WTC11 (cell line): ENCODE measurements at regions not wholly inside any gene's neighbourhood (a gene's known extent, or its start where the extent isn't known, plus 50 kb on each side); places are given as distances from the start of the nearest gene placed in this dataset.

Experiments used
- TF ChIP-seq, protein P1 (sequence below): fragments of 200-600 bp; IDR thresholded peaks from 2 replicates; pipeline ENCODE4 v1.8.0; 2022; ENCODE audit warnings: antibody characterized with exemption
- TF ChIP-seq, protein P2 (sequence below): sonication (generic); formaldehyde crosslinking; IDR thresholded peaks from 2 replicates; pipeline ENCODE4 v1.8.1; 2022; ENCODE audit warnings: missing genetic modification reagents, borderline replicate concordance
- TF ChIP-seq, protein P3 (sequence below): sonication (generic); formaldehyde crosslinking; IDR thresholded peaks from 2 replicates; pipeline ENCODE4 v1.8.0; 2022; ENCODE audit warnings: mild to moderate bottlenecking, missing genetic modification reagents
- TF ChIP-seq, protein P4 (sequence below): sonication (generic); formaldehyde crosslinking; IDR thresholded peaks from 2 replicates; pipeline ENCODE4 v1.8.0; 2022; ENCODE audit warnings: missing genetic modification reagents

DNA sequence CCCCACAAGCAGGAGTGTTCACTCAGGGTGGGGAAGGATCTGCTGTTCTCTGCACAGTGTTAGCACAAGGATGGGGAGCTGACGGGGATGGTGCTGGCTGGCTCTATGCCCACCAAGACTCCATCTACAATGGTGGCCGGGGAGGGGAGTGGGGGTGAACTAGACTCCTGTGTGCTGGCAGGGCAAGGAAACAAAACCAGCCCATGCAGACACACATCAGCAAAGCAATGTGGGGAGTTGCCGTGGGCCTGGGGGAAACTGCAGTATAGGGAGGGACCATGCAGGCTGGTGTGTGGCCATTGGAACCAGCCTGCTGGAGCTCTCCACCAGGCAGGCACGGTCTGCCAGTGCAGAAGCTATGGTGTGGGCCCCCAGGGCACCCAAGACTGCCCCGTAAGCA, 195.1 kb downstream of the PWWP3B start:
- TF ChIP-seq, protein P1, sequence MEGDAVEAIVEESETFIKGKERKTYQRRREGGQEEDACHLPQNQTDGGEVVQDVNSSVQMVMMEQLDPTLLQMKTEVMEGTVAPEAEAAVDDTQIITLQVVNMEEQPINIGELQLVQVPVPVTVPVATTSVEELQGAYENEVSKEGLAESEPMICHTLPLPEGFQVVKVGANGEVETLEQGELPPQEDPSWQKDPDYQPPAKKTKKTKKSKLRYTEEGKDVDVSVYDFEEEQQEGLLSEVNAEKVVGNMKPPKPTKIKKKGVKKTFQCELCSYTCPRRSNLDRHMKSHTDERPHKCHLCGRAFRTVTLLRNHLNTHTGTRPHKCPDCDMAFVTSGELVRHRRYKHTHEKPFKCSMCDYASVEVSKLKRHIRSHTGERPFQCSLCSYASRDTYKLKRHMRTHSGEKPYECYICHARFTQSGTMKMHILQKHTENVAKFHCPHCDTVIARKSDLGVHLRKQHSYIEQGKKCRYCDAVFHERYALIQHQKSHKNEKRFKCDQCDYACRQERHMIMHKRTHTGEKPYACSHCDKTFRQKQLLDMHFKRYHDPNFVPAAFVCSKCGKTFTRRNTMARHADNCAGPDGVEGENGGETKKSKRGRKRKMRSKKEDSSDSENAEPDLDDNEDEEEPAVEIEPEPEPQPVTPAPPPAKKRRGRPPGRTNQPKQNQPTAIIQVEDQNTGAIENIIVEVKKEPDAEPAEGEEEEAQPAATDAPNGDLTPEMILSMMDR, result no peak
- TF ChIP-seq, protein P2, sequence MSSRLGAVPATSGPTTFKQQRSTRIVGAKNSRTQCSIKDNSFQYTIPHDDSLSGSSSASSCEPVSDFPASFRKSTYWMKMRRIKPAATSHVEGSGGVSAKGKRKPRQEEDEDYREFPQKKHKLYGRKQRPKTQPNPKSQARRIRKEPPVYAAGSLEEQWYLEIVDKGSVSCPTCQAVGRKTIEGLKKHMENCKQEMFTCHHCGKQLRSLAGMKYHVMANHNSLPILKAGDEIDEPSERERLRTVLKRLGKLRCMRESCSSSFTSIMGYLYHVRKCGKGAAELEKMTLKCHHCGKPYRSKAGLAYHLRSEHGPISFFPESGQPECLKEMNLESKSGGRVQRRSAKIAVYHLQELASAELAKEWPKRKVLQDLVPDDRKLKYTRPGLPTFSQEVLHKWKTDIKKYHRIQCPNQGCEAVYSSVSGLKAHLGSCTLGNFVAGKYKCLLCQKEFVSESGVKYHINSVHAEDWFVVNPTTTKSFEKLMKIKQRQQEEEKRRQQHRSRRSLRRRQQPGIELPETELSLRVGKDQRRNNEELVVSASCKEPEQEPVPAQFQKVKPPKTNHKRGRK (CRISPR knock-in tag), result no peak
- TF ChIP-seq, protein P3, sequence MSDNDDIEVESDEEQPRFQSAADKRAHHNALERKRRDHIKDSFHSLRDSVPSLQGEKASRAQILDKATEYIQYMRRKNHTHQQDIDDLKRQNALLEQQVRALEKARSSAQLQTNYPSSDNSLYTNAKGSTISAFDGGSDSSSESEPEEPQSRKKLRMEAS (CRISPR knock-in tag), result no peak
- TF ChIP-seq, protein P4, sequence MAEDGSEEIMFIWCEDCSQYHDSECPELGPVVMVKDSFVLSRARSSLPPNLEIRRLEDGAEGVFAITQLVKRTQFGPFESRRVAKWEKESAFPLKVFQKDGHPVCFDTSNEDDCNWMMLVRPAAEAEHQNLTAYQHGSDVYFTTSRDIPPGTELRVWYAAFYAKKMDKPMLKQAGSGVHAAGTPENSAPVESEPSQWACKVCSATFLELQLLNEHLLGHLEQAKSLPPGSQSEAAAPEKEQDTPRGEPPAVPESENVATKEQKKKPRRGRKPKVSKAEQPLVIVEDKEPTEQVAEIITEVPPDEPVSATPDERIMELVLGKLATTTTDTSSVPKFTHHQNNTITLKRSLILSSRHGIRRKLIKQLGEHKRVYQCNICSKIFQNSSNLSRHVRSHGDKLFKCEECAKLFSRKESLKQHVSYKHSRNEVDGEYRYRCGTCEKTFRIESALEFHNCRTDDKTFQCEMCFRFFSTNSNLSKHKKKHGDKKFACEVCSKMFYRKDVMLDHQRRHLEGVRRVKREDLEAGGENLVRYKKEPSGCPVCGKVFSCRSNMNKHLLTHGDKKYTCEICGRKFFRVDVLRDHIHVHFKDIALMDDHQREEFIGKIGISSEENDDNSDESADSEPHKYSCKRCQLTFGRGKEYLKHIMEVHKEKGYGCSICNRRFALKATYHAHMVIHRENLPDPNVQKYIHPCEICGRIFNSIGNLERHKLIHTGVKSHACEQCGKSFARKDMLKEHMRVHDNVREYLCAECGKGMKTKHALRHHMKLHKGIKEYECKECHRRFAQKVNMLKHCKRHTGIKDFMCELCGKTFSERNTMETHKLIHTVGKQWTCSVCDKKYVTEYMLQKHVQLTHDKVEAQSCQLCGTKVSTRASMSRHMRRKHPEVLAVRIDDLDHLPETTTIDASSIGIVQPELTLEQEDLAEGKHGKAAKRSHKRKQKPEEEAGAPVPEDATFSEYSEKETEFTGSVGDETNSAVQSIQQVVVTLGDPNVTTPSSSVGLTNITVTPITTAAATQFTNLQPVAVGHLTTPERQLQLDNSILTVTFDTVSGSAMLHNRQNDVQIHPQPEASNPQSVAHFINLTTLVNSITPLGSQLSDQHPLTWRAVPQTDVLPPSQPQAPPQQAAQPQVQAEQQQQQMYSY, result no peak
